CD14-positive monocyte (primary cell): ENCODE measurements at regions not wholly inside any gene's neighbourhood (a gene's known extent, or its start where the extent isn't known, plus 50 kb on each side); places are given as distances from the start of the nearest gene placed in this dataset.

Experiments
- DNase-seq, 3 donors: peaks; one replicate each; pipeline ENCODE4 v3.0.0-alpha.2; 2011 to 2022
- H2AFZ ChIP-seq: 2 replicates; pipeline ENCODE4 v1.6.0; 2012; ENCODE audit warnings: mild to moderate bottlenecking, low read depth, low read length, inconsistent platforms; ENCODE audit not compliant: insufficient read depth, poor library complexity, severe bottlenecking
- H3K27ac ChIP-seq, 2 donors: 1 replicate in 1 of 2; 2 replicates in 1 of 2; pipeline ENCODE4 v1.5.1; 2012 to 2013; ENCODE audit warnings: low read length in 2 of 2, control low read depth in 1 of 2, inconsistent platforms in 1 of 2, low read depth in 1 of 2, mild to moderate bottlenecking in 1 of 2
- H3K27me3 ChIP-seq, 2 donors: one replicate each; pipeline versions ENCODE4 v1.6.0 to v1.6.1; 2011 to 2013; ENCODE audit warnings: low read length in 2 of 2; ENCODE audit not compliant: control insufficient read depth in 2 of 2, insufficient read depth in 2 of 2
- H3K36me3 ChIP-seq, 2 donors: replicated peaks in 1 of 2; 1 replicate in 1 of 2; 2 replicates in 1 of 2; pipeline versions ENCODE4 v1.5.1 to v1.6.1; 2012 to 2013; ENCODE audit warnings: low read length in 2 of 2, control low read depth in 1 of 2, inconsistent platforms in 1 of 2, mild to moderate bottlenecking in 1 of 2; ENCODE audit not compliant: insufficient read depth in 2 of 2, control insufficient read depth in 1 of 2
- H3K4me1 ChIP-seq, 2 donors: 1 replicate in 1 of 2; 2 replicates in 1 of 2; pipeline versions ENCODE4 v1.5.1 to v1.6.1; 2012 to 2013; ENCODE audit warnings: low read length in 2 of 2, control low read depth in 1 of 2, inconsistent platforms in 1 of 2, mild to moderate bottlenecking in 1 of 2, moderate library complexity in 1 of 2; ENCODE audit not compliant: insufficient read depth in 2 of 2, control insufficient read depth in 1 of 2
- H3K4me2 ChIP-seq: replicated peaks from 2 replicates; pipeline ENCODE3; 2012; ENCODE audit warnings: low read length, moderate library complexity, mild to moderate bottlenecking; ENCODE audit not compliant: poor library complexity, severe bottlenecking; ENCODE audit errors: extremely low read depth
- H3K4me3 ChIP-seq, 3 experiments: fragments of 200-600 bp in 1 of 3; sonication (generic) in 1 of 3; replicated peaks in 1 of 3; 1 replicate in 2 of 3; 2 replicates in 1 of 3; pipeline ENCODE4 v1.5.1; 2011 to 2013; ENCODE audit warnings: low read length in 3 of 3, mild to moderate bottlenecking in 3 of 3, control low read depth in 2 of 3, low read depth in 2 of 3, inconsistent platforms in 1 of 3, moderate library complexity in 1 of 3
- H3K79me2 ChIP-seq: 2 replicates; pipeline ENCODE4 v1.6.0; 2012; ENCODE audit warnings: mild to moderate bottlenecking, control low read depth, inconsistent platforms, low read length, moderate library complexity; ENCODE audit not compliant: insufficient read depth
- H3K9ac ChIP-seq: 2 replicates; pipeline ENCODE4 v1.6.0; 2017; ENCODE audit warnings: low read length, mild to moderate bottlenecking; ENCODE audit not compliant: insufficient read depth, poor library complexity, severe bottlenecking
- H3K9me3 ChIP-seq, 2 donors: replicated peaks in 1 of 2; 1 replicate in 1 of 2; 2 replicates in 1 of 2; pipeline versions ENCODE4 v1.5.1 to v1.6.1; 2012 to 2013; ENCODE audit warnings: low read length in 2 of 2, control low read depth in 1 of 2; ENCODE audit not compliant: control insufficient read depth in 1 of 2, insufficient read depth in 1 of 2
- H4K20me1 ChIP-seq: 2 replicates; pipeline ENCODE4 v1.6.0; 2012; ENCODE audit warnings: mild to moderate bottlenecking, low read length, control low read depth, moderate library complexity; ENCODE audit not compliant: insufficient read depth
- H3K27ac Mint-ChIP-seq, 7 donors: one replicate each; pipeline ENCODE4 v1.8.0; 2020; ENCODE audit warnings: mild to moderate bottlenecking in 7 of 7, mixed read lengths in 7 of 7, moderate library complexity in 6 of 7, inconsistent platforms in 2 of 7
- H3K27me3 Mint-ChIP-seq, 3 donors: one replicate each; pipeline ENCODE4 v1.8.0; 2021 to 2022; ENCODE audit warnings: low read depth in 3 of 3, mild to moderate bottlenecking in 3 of 3, mixed read lengths in 3 of 3, moderate library complexity in 3 of 3, inconsistent platforms in 1 of 3
- H3K36me3 Mint-ChIP-seq, 2 donors: one replicate each; pipeline ENCODE4 v1.8.0; 2020; ENCODE audit warnings: mixed read lengths in 2 of 2, inconsistent platforms in 1 of 2, mild to moderate bottlenecking in 1 of 2
- H3K4me1 Mint-ChIP-seq: one replicate; pipeline ENCODE4 v1.8.0; 2020; ENCODE audit warnings: mild to moderate bottlenecking, mixed read lengths
- H3K4me3 Mint-ChIP-seq, 2 donors: one replicate each; pipeline ENCODE4 v1.8.0; 2020; ENCODE audit warnings: mild to moderate bottlenecking in 2 of 2, mixed read lengths in 2 of 2, moderate library complexity in 1 of 2
- H3K9me3 Mint-ChIP-seq, 7 donors: one replicate each; pipeline ENCODE4 v1.8.0; 2020 to 2022; ENCODE audit warnings: mixed read lengths in 7 of 7, mild to moderate bottlenecking in 6 of 7, moderate library complexity in 6 of 7, inconsistent platforms in 2 of 7
- WGBS: methylation state at CpG from one replicate; pipeline ENCODE4 v1.1.5; 2013; ENCODE audit warnings: missing lambda C conversion rate; ENCODE audit not compliant: insufficient coverage; 5-methylcytosine and 5-hydroxymethylcytosine counted together
- intact Hi-C, 2 donors: fragments of 100-400 bp; cut with micrococcal nuclease; formaldehyde crosslinking; loops; one replicate each; pipeline versions ENCODE4 v1.15.0 to v1.15.1; 2023
- TF ChIP-seq, protein P1 (sequence below): fragments of 200-600 bp; IDR thresholded peaks from one replicate; pipeline ENCODE4 v1.8.0; 2022; ENCODE audit warnings: antibody characterized with exemption, mild to moderate bottlenecking

DNA sequence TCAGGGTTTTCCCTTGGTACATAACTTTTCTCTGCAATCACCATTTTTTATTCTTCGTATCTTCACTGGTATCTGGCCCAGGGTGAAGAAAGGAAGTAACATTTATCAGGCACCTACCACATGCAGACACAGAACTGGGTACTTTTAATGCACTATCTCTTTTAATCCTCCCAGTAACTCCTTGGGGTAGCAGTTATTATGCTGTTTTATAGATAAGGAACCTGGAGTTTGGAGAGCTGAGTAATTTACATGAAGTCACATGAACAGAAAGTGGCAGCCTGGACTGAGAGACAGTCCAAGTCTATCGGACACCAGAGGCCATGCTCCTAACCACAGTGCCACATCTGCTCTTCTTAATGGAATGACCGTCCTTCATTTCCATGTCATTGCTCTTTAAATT lies 117.1 kb upstream of the PODXL start:
- no peaks in the 10 kb centered on the region for H3K4me1 ChIP-seq
- no peaks in the 10 kb centered on the region for H4K20me1 ChIP-seq
- intact Hi-C loops, result no loop called here
- no peaks in the 10 kb centered on the region for H3K36me3 ChIP-seq
- no peaks in the 10 kb centered on the region for H3K79me2 ChIP-seq
- Mint-ChIP-seq H3K4me3 (no peak overlapping the region), H3K27ac (no peak overlapping the region), H3K36me3 (no peaks in the 10 kb centered on the region), H3K27me3 (peaks cover 6 to 16% (median 13%) of the 10 kb centered on the region in 3 donors), H3K9me3 (peaks cover 0 to 7% (median 0%) of the 10 kb centered on the region in 7 donors), H3K4me1 (no peaks in the 10 kb centered on the region)
- H3K9me3 ChIP-seq, result no peaks in the 10 kb centered on the region
- H3K9ac ChIP-seq, result no peak overlapping the region
- no CpG with 5 or more reads among the region's 3 CpGs for WGBS
- no peak overlapping the region for H3K4me2 ChIP-seq
- H3K27ac ChIP-seq, result no peak overlapping the region
- no peak for DNase-seq
- no peak overlapping the region for H2AFZ ChIP-seq
- no peak overlapping the region for H3K4me3 ChIP-seq
- TF ChIP-seq, protein P1, sequence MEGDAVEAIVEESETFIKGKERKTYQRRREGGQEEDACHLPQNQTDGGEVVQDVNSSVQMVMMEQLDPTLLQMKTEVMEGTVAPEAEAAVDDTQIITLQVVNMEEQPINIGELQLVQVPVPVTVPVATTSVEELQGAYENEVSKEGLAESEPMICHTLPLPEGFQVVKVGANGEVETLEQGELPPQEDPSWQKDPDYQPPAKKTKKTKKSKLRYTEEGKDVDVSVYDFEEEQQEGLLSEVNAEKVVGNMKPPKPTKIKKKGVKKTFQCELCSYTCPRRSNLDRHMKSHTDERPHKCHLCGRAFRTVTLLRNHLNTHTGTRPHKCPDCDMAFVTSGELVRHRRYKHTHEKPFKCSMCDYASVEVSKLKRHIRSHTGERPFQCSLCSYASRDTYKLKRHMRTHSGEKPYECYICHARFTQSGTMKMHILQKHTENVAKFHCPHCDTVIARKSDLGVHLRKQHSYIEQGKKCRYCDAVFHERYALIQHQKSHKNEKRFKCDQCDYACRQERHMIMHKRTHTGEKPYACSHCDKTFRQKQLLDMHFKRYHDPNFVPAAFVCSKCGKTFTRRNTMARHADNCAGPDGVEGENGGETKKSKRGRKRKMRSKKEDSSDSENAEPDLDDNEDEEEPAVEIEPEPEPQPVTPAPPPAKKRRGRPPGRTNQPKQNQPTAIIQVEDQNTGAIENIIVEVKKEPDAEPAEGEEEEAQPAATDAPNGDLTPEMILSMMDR, result no peak
- no peaks in the 10 kb centered on the region for H3K27me3 ChIP-seq

DNA sequence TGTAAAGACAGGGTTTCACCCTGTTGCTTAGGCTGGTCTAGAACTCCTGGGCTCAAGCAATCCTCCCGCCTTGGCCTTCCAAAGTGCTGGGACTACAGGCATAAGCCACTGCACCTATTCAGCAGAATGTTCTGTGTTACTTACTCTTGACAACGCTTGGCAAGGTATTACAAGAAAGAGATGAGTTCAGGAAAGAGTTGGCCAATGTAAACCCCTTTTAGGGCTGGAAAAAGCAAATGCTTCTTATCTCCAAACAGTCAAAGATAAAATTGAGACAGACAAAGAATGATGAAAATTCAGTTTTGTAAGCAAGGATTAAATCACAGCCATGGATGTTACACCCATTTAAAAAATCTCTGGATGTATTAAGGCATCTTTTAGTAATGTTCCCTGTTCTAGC lies 114.0 kb upstream of the PODXL start:
- no peaks in the 10 kb centered on the region for H3K4me1 ChIP-seq
- H3K27me3 ChIP-seq, result no peaks in the 10 kb centered on the region
- no peaks in the 10 kb centered on the region for H3K36me3 ChIP-seq
- H3K4me3 ChIP-seq, result no peak overlapping the region
- no peak overlapping the region for H3K4me2 ChIP-seq
- no peak overlapping the region for H3K27ac ChIP-seq
- no peaks in the 10 kb centered on the region for H3K9me3 ChIP-seq
- Mint-ChIP-seq H3K9me3 (peaks cover 2 to 16% (median 4%) of the 10 kb centered on the region in 7 donors), H3K36me3 (no peaks in the 10 kb centered on the region), H3K4me1 (no peaks in the 10 kb centered on the region), H3K27me3 (peaks cover 4 to 17% (median 10%) of the 10 kb centered on the region in 3 donors), H3K27ac (no peak overlapping the region), H3K4me3 (no peak overlapping the region)
- TF ChIP-seq, protein P1, result no peak
- no peak overlapping the region for H2AFZ ChIP-seq
- H3K9ac ChIP-seq, result no peak overlapping the region
- no peak for DNase-seq
- intact Hi-C loops, result no loop called here
- no peaks in the 10 kb centered on the region for H3K79me2 ChIP-seq
- 83% methylated on average over 1 of the region's 2 CpGs for WGBS
- H4K20me1 ChIP-seq, result no peaks in the 10 kb centered on the region
